ENCODE measurements at regions not wholly inside any gene's neighbourhood (a gene's known extent, or its start where the extent isn't known, plus 50 kb on each side); places are given as distances from the start of the nearest gene placed in this dataset.

DNA sequence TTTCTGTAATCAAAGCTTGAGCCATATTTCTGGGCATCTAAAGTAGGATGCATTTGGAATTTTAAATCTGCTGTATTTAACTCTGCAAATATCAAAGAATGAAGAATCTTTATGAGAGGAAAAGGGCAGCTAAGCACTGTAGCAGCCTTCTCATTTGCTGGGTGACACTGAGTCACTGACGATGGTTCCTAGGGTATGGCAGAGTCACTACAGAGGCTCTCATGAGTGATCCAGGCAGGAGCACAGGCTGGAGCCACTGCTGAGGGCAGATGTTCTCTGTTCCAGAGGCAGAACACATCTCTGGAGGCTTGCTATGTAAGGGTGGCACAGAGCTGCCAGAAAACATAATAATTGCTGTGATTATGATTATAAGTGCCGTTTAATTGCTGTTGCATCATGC is 340.7 kb upstream of the HTR2A start:
- TF ChIP-seq, protein P1, sequence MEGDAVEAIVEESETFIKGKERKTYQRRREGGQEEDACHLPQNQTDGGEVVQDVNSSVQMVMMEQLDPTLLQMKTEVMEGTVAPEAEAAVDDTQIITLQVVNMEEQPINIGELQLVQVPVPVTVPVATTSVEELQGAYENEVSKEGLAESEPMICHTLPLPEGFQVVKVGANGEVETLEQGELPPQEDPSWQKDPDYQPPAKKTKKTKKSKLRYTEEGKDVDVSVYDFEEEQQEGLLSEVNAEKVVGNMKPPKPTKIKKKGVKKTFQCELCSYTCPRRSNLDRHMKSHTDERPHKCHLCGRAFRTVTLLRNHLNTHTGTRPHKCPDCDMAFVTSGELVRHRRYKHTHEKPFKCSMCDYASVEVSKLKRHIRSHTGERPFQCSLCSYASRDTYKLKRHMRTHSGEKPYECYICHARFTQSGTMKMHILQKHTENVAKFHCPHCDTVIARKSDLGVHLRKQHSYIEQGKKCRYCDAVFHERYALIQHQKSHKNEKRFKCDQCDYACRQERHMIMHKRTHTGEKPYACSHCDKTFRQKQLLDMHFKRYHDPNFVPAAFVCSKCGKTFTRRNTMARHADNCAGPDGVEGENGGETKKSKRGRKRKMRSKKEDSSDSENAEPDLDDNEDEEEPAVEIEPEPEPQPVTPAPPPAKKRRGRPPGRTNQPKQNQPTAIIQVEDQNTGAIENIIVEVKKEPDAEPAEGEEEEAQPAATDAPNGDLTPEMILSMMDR (IDR thresholded peaks at IDR 0.05), result no peak

GRCh38 chr13:47233734-47234133 is 336.9 kb upstream of the HTR2A start:
- TF ChIP-seq, protein P1 (IDR thresholded peaks at IDR 0.05), result no peak

DNA sequence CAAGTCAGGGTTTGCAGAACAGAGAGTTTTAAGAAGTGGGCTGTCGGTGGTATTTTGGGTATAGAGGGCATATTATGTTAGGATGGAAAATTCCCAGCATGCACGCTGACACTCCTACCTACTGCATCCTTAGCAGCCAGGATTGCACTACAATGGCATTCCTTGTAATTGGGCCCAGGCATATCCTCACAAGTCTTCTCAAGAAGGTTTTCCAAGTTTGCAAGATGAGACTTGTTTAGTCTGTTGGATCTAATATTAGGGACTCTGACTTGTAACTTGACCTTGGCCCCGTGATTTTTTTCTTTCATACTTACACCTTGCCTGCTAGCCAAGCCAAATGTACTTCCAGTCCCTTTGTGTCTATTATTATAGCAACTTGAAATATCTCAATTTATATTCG is 335.7 kb upstream of the HTR2A start:
- TF ChIP-seq, protein P1 (IDR thresholded peaks at IDR 0.05), result no peak

GRCh38 chr13:47230155-47230554 is 333.3 kb upstream of the HTR2A start:
- TF ChIP-seq, protein P1 (IDR thresholded peaks at IDR 0.05), result no peak

DNA sequence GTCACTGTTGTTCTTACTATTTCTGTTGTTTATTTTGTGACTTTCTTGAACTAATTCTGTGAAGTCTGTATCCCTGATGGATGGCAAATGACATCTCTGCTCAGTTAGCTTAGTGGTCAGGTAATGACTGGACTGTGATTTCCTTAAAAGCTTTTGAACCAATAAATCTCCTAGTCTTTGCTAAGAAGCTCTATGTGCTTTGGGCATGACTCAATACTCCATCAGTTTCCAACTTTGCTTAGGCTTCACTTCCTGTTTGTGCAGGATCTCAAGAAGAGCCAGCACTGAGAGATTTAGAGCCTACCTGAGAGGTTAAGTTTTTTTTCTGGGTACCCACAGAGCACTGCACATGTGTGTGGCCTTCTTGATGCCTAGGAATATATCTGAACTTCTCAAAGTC is 329.7 kb upstream of the HTR2A start:
- TF ChIP-seq, protein P1 (IDR thresholded peaks at IDR 0.05), result no peak

- TF ChIP-seq, protein P1 (IDR thresholded peaks at IDR 0.05), result no peak
Measured at GRCh38 chr13:47220453-47221140, 323.7 kb upstream of the HTR2A start.

DNA sequence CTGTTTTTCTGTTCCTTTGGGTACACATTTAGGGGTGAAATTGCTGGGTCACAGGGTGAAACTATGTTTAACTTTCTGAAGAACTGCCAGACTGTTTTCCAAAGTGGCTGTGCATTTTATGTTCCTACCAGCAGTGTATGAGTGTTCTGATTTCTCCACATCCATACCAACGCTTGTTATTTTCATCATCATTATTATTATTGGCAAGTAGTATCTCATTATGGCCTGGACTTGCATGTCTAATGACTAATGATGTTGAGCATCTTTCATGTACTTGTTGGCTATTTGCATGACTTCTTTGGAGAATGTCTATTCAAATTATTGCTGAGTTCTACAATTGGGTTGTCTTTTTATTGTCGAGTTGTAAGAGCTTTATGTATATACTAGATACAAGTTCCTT is 321.8 kb upstream of the HTR2A start:
- TF ChIP-seq, protein P1 (IDR thresholded peaks at IDR 0.05), result no peak
